GM21367 (cell line): ENCODE measurements at regions not wholly inside any gene's neighbourhood (a gene's known extent, or its start where the extent isn't known, plus 50 kb on each side); places are given as distances from the start of the nearest gene placed in this dataset.

Source experiments
- ATAC-seq: cut with Tn5 transposase; IDR thresholded peaks from one replicate; pipeline ENCODE4 v1.9.1; 2021; ENCODE audit not compliant: unreplicated experiment

GRCh38 chr14:101098641-101099040 is 195.1 kb upstream of the RTL1 start:
- no peak for ATAC-seq

- no peak for ATAC-seq
Observed at GRCh38 chr14:101101456-101102056, 198.0 kb upstream of the RTL1 start.

GRCh38 chr14:101102875-101103274 is 199.4 kb upstream of the RTL1 start:
- ATAC-seq, result no peak

GRCh38 chr14:101103321-101103901 is 199.9 kb upstream of the RTL1 start:
- no peak for ATAC-seq

- ATAC-seq, result no peak
Observed at GRCh38 chr14:101104485-101104884, 201.0 kb upstream of the RTL1 start.

- no peak for ATAC-seq
Observed at GRCh38 chr14:101105045-101105444, 201.5 kb upstream of the RTL1 start.

- ATAC-seq, result no peak
Observed at GRCh38 chr14:101108579-101109346, 205.2 kb upstream of the RTL1 start.

GRCh38 chr14:101109347-101109638 is 205.8 kb upstream of the RTL1 start:
- no peak for ATAC-seq

- ATAC-seq, result no peak
Observed at GRCh38 chr14:101109981-101110728, 206.6 kb upstream of the RTL1 start.

- no peak for ATAC-seq
Observed at GRCh38 chr14:101110729-101111619, 207.5 kb upstream of the RTL1 start.

- no peak for ATAC-seq
Observed at GRCh38 chr14:101111620-101112290, 208.2 kb upstream of the RTL1 start.

- no peak for ATAC-seq
Observed at GRCh38 chr14:101112351-101113107, 209.0 kb upstream of the RTL1 start.

- no peak for ATAC-seq
Observed at GRCh38 chr14:101113108-101113612, 209.6 kb upstream of the RTL1 start.

- ATAC-seq, result no peak
Observed at GRCh38 chr14:101113835-101114725, 210.6 kb upstream of the RTL1 start.

GRCh38 chr14:101114726-101115515 is 211.4 kb upstream of the RTL1 start:
- ATAC-seq, result no peak

- ATAC-seq, result no peak
Observed at GRCh38 chr14:101115652-101116051, 212.1 kb upstream of the RTL1 start.

GRCh38 chr14:101116065-101116464 is 212.5 kb upstream of the RTL1 start:
- no peak for ATAC-seq
